Body of pancreas (tissue), 4 donors: ENCODE measurements at regions not wholly inside any gene's neighbourhood (a gene's known extent, or its start where the extent isn't known, plus 50 kb on each side); places are given as distances from the start of the nearest gene placed in this dataset.

Experiments used
- ATAC-seq: fragments of 150-250 bp; one replicate; pipeline ENCODE4 v1.9.1; 2016
- DNase-seq, 4 donors: peaks; one replicate each; pipeline ENCODE4 v3.0.0-alpha.2; 2019
- H3K27ac ChIP-seq, 4 donors: fragments of 200-600 bp; sonication (generic); 1 replicate in 3 of 4; 2 replicates in 1 of 4; pipeline versions ENCODE4 v1.5.1 to v1.6.1; 2016 to 2019; ENCODE audit warnings: mild to moderate bottlenecking in 1 of 4, mixed read lengths in 1 of 4, moderate library complexity in 1 of 4
- H3K27me3 ChIP-seq, 2 donors: fragments of 200-600 bp; sonication (generic); one replicate each; pipeline ENCODE4 v1.6.0; 2016; ENCODE audit warnings: mild to moderate bottlenecking in 1 of 2
- H3K36me3 ChIP-seq, 2 donors: fragments of 200-600 bp; sonication (generic); replicated peaks in 1 of 2; 2 replicates each; pipeline ENCODE4 v1.5.1; 2016; ENCODE audit warnings: low read depth in 2 of 2; ENCODE audit not compliant: insufficient read depth in 1 of 2
- H3K4me1 ChIP-seq: fragments of 200-600 bp; sonication (generic); one replicate; pipeline ENCODE4 v1.6.0; 2016
- H3K4me3 ChIP-seq, 2 donors: fragments of 200-600 bp; sonication (generic); 1 replicate in 1 of 2; 2 replicates in 1 of 2; pipeline ENCODE4 v1.5.1; 2016 to 2019
- H3K9me3 ChIP-seq, 3 donors: fragments of 200-600 bp; sonication (generic); 1 replicate in 2 of 3; 2 replicates in 1 of 3; pipeline ENCODE4 v1.5.1; 2016
- CTCF ChIP-seq, 7 experiments: fragments of 450-650 bp in 4 of 7; fragments of 200-600 bp in 3 of 7; sonication (generic) in 3 of 7; IDR thresholded peaks; one replicate each; pipeline ENCODE4 v1.5.1; 2016 to 2019; ENCODE audit warnings: antibody characterized with exemption in 7 of 7
- POLR2A ChIP-seq, 3 donors: fragments of 450-650 bp; IDR thresholded peaks; one replicate each; pipeline ENCODE4 v1.6.1; 2016; ENCODE audit warnings: antibody characterized with exemption in 3 of 3, mild to moderate bottlenecking in 2 of 3
- WGBS, 2 donors: methylation state at CpG; one replicate each; pipeline ENCODE4 v1.1.5; 2017; 5-methylcytosine and 5-hydroxymethylcytosine counted together
- intact Hi-C: fragments of 100-400 bp; cut with DNase I; formaldehyde crosslinking; loops from one replicate; pipeline ENCODE4 v1.15.1; 2023

DNA sequence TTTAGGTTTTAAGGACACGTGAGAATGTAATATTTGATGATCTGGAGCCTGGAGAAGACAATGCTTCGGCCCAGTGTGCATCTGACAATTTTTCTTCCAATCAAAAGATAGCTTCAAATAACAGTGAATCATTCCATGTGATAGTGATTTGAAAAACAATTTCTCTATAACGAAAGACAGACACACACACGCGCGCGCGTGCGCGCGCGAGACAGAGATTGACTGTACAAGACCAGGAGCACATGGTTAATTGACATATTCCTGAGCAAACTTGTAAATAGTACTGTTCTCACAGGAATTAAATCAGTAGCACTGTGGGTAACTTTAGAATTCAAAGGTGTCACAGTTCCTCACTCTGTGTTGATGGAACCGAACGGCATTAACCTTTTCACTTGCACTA, 287.5 kb upstream of the LMO3 start:
- intact Hi-C loops, result no loop called here
- Histone ChIP-seq H3K27ac (no peak overlapping the region), H3K27me3 (no peaks in the 10 kb centered on the region), H3K36me3 (no peaks in the 10 kb centered on the region), H3K4me3 (no peak overlapping the region), H3K4me1 (no peaks in the 10 kb centered on the region), H3K9me3 (no peaks in the 10 kb centered on the region)
- ATAC-seq (no peak), DNase-seq (no peak)
- TF ChIP-seq POLR2A (IDR thresholded peaks at IDR 0.05) (no peak), CTCF (IDR thresholded peaks at IDR 0.05) (no peak)
- WGBS, 2 donors, result 86 to 90% methylated on average over 14 of the region's 14 CpGs

DNA sequence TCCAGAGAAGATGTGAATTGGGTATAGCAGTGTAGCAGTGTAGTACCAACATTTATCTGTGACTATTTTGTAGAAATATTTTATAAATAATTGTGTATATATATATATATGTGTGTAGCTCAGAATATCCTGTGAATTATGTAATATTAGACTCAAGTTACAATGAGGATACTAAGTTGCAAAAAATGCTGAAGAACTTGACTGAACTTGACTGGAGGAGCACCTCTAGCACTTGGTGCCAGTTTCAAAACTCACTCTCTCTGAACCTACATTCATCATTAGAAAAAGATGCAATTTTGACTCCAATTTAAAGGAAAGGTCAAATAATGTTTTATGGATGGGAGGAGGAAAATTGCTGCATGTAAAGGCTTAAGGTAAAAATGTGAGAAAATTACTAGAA, 285.7 kb upstream of the LMO3 start:
- intact Hi-C loops, result no loop called here
- no peak for ATAC-seq
- no peaks in the 10 kb centered on the region for H3K36me3 ChIP-seq
- TF ChIP-seq CTCF (IDR thresholded peaks at IDR 0.05), result no peak
- TF ChIP-seq POLR2A (IDR thresholded peaks at IDR 0.05), result no peak
- H3K27me3 ChIP-seq, result no peaks in the 10 kb centered on the region
- DNase-seq, result no peak
- no peaks in the 10 kb centered on the region for H3K4me1 ChIP-seq
- no peak overlapping the region for H3K4me3 ChIP-seq
- H3K9me3 ChIP-seq, result no peaks in the 10 kb centered on the region
- no peak overlapping the region for H3K27ac ChIP-seq

DNA sequence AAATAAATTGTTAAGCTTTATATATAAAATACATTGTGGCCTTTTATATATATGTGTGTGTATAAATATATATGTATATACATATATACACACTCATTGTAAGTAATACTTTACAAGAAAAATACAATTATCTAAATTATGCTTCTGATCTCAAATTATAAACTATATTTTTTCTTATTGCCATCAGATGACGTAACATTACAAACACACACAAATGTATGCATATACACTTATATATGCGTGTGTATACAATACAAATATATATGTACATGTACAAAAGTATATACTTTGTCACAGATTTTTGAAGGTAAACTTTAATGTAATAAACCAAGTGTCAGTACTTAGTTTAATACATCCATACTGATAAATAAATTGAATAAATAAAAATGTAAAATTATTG, 278.9 kb upstream of the LMO3 start:
- Histone ChIP-seq H3K27ac (no peak overlapping the region), H3K27me3 (no peaks in the 10 kb centered on the region), H3K36me3 (no peaks in the 10 kb centered on the region), H3K9me3 (no peaks in the 10 kb centered on the region), H3K4me3 (no peak overlapping the region), H3K4me1 (no peaks in the 10 kb centered on the region)
- ATAC-seq (no peak), DNase-seq (no peak)
- intact Hi-C loops, result no loop called here
- 92 to 93% methylated on average over 2 of the region's 2 CpGs for WGBS, 2 donors
- TF ChIP-seq CTCF (IDR thresholded peaks at IDR 0.05) (no peak), POLR2A (IDR thresholded peaks at IDR 0.05) (no peak)

DNA sequence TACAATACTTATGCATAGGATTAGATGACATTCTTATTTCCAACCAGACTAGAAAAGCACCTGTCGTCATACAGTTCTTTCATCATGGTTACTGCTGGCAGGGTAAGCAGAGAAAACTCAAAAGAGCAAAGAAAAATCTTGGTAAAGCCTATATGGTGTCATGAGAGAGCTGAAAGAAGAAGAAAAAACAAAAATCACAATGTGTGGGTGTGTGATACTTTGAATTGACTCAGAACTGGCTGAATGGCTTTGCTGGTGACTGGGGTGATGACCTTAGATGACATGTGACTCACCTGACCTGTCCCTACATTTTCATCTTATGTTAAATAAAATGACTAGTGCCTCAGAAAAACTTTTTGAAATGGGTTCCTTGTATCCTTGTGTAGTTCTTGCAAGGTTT, 278.1 kb upstream of the LMO3 start:
- TF ChIP-seq CTCF (IDR thresholded peaks at IDR 0.05) (no peak), POLR2A (IDR thresholded peaks at IDR 0.05) (no peak)
- WGBS, 2 donors, result 79 to 85% methylated on average over 1 of the region's 1 CpG
- no peak overlapping the region for H3K27ac ChIP-seq
- no peaks in the 10 kb centered on the region for H3K36me3 ChIP-seq
- DNase-seq (no peak), ATAC-seq (no peak)
- intact Hi-C loops, result no loop called here
- H3K27me3 ChIP-seq, result no peaks in the 10 kb centered on the region
- no peaks in the 10 kb centered on the region for H3K9me3 ChIP-seq
- H3K4me1 ChIP-seq, result no peaks in the 10 kb centered on the region
- no peak overlapping the region for H3K4me3 ChIP-seq

DNA sequence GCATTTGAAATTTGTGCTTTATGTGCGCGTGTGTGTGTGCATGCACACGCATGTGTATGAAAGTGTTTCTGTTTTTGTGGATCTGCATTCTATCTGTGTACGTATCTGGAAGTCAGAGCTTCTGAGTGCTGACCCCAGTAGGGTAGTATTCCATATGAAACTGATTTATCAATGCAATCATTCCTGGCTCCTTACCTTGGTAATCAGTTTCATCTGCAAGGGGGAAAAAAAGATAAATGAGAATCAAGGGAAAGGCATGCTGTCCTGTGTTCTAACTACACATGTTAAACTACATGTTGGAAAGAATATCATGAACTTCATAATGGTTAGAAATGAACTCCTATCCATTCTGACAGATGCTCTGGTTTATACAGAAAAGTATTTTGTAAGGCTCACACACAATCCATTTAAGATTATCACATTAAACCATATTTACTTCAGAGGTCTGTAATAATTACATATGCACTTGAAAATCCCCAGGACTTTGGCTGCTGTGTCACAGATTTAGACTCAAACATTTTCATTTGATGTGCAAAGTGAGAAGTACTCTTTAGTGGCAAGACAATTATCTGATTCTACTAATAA, 276.1 kb upstream of the LMO3 start:
- Histone ChIP-seq H3K27ac (no peak overlapping the region), H3K4me3 (no peak overlapping the region), H3K27me3 (no peaks in the 10 kb centered on the region), H3K4me1 (no peaks in the 10 kb centered on the region), H3K36me3 (no peaks in the 10 kb centered on the region), H3K9me3 (no peaks in the 10 kb centered on the region)
- TF ChIP-seq POLR2A (IDR thresholded peaks at IDR 0.05), result no peak
- TF ChIP-seq CTCF (IDR thresholded peaks at IDR 0.05), result no peak
- no peak for ATAC-seq
- WGBS, 2 donors, result 86 to 94% methylated on average over 4 of the region's 4 CpGs
- DNase-seq, result no peak
- intact Hi-C loops, result no loop called here
